A204.1 (cell line): ENCODE measurements at regions not wholly inside any gene's neighbourhood (a gene's known extent, or its start where the extent isn't known, plus 50 kb on each side); places are given as distances from the start of the nearest gene placed in this dataset.
A peak's percentile ranks its signal among the peaks of the same experiment; 100 is the strongest.
"Not testable (repeated sequence)": the region's sequence is repeated elsewhere in the genome, so short reads cannot be mapped to it uniquely, and the experiment has no call there.

ENCODE experiments used
- FAIRE-seq: peaks from 2 replicates; lab custom pipeline; 2012; peaks lifted over from hg19 to GRCh38; lab: Jason Lieb, UNC

- no peak for FAIRE-seq
These were observed 138.7 kb downstream of the YTHDC2 start for GRCh38 chr5:113652161-113652560.

- no peak for FAIRE-seq
These were observed 141.3 kb downstream of the YTHDC2 start for GRCh38 chr5:113654828-113655227.

DNA sequence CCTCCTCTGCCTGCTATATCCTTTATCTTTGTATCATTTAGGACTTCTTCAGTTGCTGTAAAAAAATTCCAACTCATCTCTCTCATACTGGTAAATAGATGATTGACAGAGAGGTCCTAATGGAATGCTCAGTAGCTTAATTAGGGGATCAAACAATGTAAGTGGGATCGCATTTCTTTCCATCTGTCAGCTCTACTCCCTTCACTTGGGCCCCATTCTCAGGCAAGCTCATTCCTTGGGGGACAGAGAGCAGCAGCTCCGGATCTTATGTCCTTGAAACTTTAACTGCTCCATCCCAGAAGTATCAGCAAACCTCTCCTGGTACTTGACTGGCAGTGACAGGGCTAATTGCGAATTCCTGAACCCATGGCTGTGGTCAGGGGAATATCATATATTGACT, 146.7 kb downstream of the YTHDC2 start:
- FAIRE-seq, result no peak

GRCh38 chr5:113660706-113661250, 147.3 kb downstream of the YTHDC2 start:
- no peak for FAIRE-seq

- FAIRE-seq, result no peak
These were observed 150.5 kb downstream of the YTHDC2 start for GRCh38 chr5:113663879-113664541.

DNA sequence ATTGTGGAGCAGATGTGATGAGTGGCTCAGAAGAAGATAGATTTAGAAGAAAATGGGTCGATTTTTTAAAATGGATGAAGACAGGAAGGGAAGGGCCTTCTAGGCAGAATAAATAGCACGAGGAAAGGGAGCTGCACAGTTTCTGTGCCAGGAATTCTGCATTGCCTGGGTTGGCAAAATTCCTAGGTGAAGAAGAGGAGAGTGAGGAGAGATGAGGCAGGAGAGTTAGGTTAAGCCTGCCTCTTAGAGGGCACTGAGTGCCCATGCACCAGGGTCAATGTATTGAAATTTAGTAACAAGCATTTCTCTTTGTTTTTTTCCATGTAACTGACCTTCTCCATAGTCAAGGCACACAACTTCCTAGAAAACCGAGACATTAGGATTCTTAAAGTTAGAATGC, 159.5 kb downstream of the YTHDC2 start:
- FAIRE-seq, result no peak

GRCh38 chr5:113675166-113675565, 161.7 kb downstream of the YTHDC2 start:
- FAIRE-seq, result no peak

DNA sequence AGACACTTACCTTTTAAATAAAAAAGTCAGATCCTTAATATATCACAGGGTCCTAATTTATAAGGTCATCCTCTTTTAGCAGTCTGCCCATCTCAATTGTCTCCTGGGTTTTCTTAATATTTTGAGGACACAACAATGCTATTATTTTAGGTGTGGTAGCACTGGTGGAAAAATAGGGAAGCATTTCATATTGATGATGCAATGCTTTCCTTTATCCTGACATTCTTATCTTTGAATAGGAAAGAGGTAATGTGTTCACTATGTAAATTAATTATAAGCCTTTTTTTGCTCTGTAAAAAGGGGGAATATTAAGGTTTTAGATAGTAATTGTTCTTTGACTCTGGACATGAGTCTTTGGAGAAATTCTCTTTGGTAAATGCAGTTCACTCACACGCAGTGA, 164.7 kb downstream of the YTHDC2 start:
- FAIRE-seq, result no peak

DNA sequence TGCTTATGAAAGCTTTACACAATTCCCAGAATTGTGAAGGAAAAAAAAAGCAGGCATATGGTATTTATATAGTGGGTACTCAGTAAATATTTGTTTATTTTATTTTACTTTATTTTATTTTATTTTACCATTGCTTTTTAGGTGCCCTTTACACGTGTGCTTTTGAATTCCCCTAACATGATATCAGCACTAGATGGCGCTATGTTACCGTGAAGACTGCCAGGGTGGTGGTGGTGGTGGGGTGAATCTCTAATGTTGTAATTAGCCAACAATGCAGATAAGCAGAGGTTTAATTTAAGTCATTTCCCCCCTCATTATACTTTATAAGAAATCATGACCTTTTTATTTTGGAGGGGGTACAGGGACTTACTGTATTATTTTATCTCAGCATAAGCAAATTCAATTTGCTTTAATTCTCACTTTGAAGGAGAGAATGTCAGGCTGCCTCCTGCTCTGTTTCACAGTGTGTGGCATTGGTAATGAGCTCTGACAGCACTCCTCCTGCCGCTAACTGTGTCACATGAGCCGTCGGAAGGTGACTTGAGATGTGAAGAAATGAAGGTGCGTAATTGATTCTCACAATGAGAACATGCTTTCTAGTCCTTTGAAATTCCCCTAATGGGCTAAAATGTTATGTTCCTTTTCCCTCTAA, 165.6 kb downstream of the YTHDC2 start:
- peak; percentile 86 for FAIRE-seq

GRCh38 chr5:113680534-113680933, 167.0 kb downstream of the YTHDC2 start:
- no peak for FAIRE-seq

DNA sequence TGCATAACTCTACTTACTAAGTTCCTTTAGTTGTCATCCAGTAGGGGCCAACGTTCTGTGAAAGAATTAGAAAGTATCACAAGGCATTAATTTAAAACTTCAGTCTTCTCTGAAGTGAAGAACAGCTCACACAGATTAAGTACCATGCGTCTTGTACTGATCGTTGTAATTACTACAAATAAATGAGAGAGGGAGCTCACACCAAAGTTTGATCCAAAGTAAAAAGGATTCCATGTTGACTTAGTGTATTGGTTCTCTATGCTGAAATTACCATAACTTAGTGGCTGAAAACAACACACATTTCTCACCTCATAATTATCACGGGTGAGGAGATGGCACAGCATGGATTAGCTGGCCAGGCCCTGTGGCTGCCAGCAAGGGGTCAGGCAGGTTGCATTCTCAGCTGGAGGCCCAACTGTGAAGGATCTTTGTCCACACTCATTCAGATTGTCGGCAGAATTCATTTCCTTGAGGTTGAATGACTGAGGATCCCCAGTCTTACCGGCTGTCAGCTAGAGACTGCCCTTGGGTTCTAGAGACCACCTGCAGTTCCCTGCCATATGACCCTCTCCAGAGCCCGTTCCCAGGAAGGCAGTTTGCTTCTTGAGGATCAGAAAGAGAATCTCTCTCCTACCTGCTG, 169.1 kb downstream of the YTHDC2 start:
- FAIRE-seq, result no peak

DNA sequence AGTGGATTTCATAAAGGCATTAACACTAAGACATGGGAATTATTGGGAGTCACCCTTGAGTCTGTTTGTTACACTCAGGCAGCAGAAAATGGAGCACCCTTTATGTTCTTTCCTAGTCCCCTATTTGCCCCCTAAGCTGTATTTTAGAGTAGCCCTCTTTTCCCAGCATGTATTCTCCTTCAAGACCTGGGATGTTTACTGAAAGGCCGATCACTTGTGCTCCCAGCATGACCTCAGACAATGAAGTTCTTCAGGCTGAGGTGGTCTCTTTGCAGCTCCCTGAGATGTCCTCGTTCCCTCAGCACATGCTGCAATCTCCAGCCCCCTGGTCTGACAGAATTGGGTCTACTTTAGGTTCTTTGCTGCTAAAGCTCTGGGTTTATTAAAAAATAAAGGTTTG, 169.7 kb downstream of the YTHDC2 start:
- no peak for FAIRE-seq

- no peak for FAIRE-seq
These were observed 173.1 kb downstream of the YTHDC2 start for GRCh38 chr5:113686599-113686998.

DNA sequence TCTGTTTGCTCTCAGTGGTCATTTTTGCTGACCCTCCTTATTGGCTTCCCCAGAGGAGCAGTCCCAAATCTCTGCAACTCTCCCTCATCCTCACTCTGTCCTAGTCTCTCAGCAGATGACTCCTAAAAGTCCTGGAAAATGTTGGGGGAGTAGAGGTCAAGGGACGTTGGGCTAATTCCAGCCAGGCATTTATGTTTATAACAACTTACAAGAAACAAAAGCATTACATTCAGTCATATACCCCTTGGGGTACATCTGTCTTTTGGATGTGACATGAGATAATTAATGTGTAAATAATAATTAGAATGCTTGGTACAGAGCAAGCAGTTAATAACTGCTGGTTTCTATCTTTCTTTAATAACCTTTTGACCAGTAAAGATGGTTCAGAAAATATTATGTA, 176.2 kb downstream of the YTHDC2 start:
- FAIRE-seq, result no peak

DNA sequence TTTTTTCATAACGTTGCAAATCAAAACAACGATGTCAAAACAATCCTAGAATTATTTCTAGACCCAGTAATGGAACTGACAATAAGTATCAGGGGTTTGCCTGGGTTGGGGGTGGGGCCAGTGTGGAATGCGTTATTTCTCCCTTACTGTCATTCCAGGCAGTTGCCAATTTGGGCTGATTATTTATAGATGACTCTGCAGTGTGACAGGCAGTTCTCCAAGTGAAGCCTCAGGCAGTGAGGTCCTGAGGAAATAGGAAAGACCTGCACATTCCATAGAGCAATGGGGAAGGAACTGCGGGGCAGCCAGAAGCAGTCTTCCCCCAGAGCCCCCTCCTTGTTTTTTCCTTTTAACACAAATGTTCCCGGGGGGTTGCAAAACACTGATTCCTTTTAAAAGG, 179.0 kb downstream of the YTHDC2 start:
- FAIRE-seq, result no peak

GRCh38 chr5:113692891-113693457, 179.5 kb downstream of the YTHDC2 start:
- FAIRE-seq, result no peak

GRCh38 chr5:113693701-113694100, 180.2 kb downstream of the YTHDC2 start:
- no peak for FAIRE-seq

- no peak for FAIRE-seq
These were observed 181.1 kb downstream of the YTHDC2 start for GRCh38 chr5:113694576-113694975.

- FAIRE-seq, result no peak
These were observed 189.8 kb downstream of the YTHDC2 start for GRCh38 chr5:113703266-113703665.

- FAIRE-seq, result no peak
These were observed 192.2 kb downstream of the YTHDC2 start for GRCh38 chr5:113705657-113706056.

- no peak for FAIRE-seq
These were observed 199.6 kb downstream of the YTHDC2 start for GRCh38 chr5:113713051-113713450.

DNA sequence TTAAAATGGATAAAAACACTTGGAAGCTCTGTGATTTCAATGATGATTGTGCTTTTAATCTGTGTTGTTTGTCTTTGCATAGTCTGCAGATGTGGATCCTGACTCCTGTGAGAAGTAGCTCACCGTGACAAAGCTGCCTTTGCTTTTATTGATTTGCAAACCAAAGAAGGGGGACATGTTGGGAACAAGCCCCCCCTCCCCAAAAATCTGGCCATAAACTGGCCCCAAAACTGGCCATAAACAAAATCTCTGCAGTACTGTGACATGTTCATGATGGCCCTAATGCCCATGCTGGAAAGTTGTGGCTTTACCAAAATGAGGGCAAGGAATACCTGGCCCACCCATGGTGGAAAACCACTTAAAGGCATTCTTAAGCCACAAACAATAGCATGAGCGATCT, 202.4 kb downstream of the YTHDC2 start:
- FAIRE-seq, result not testable (repeated sequence)

- FAIRE-seq, result no peak
These were observed 206.1 kb downstream of the YTHDC2 start for GRCh38 chr5:113719549-113719948.
